GM12875 (cell line): ENCODE measurements at regions not wholly inside any gene's neighbourhood (a gene's known extent, or its start where the extent isn't known, plus 50 kb on each side); places are given as distances from the start of the nearest gene placed in this dataset.

Source experiments
- H3K4me3 ChIP-seq: one replicate; pipeline ENCODE4 v1.5.1; 2011; ENCODE audit warnings: low read depth, low read length, control low read depth
- CTCF ChIP-seq: IDR thresholded peaks from 2 replicates; pipeline ENCODE4 v1.5.1; 2011; ENCODE audit warnings: low read depth, mild to moderate bottlenecking, control low read depth, inconsistent platforms, low read length, moderate library complexity, borderline replicate concordance; ENCODE audit not compliant: insufficient read depth

- no peak for TF ChIP-seq CTCF
- no peak overlapping the region for H3K4me3 ChIP-seq
These were observed 419.2 kb upstream of the CDH19 start for GRCh38 chr18:67023059-67023458.

GRCh38 chr18:67010919-67011318 lies 407.0 kb upstream of the CDH19 start:
- TF ChIP-seq CTCF, result no peak
- no peak overlapping the region for H3K4me3 ChIP-seq

- TF ChIP-seq CTCF, result no peak
These were observed 404.1 kb upstream of the CDH19 start for GRCh38 chr18:67007999-67008398.

GRCh38 chr18:67007085-67007484 lies 403.2 kb upstream of the CDH19 start:
- H3K4me3 ChIP-seq, result no peak overlapping the region

More at GRCh38 chr18:67007999-67008398, 404.1 kb upstream of the CDH19 start:
- no peak overlapping the region for H3K4me3 ChIP-seq

GRCh38 chr18:67001052-67001451 lies 397.2 kb upstream of the CDH19 start:
- no peak overlapping the region for H3K4me3 ChIP-seq
- no peak for TF ChIP-seq CTCF

More at GRCh38 chr18:67007085-67007484, 403.2 kb upstream of the CDH19 start:
- no peak for TF ChIP-seq CTCF

- no peak overlapping the region for H3K4me3 ChIP-seq
- TF ChIP-seq CTCF, result no peak
These were observed 395.1 kb upstream of the CDH19 start for GRCh38 chr18:66999003-66999402.

- TF ChIP-seq CTCF, result no peak
- H3K4me3 ChIP-seq, result no peak overlapping the region
These were observed 391.4 kb upstream of the CDH19 start for GRCh38 chr18:66995270-66995669.
